T-helper 2 cell treated with Interferon-gamma antibody and Interleukin-4, amounts not matched to agents 5 μg/mL and 100 μg/mL, for 36 hours (primary cell): ENCODE measurements at regions not wholly inside any gene's neighbourhood (a gene's known extent, or its start where the extent isn't known, plus 50 kb on each side); places are given as distances from the start of the nearest gene placed in this dataset.

Experiments used
- DNase-seq: peaks from one replicate; pipeline ENCODE4 v3.0.0; 2021; ENCODE audit warnings: low spot score
- H3K27ac Mint-ChIP-seq: one replicate; pipeline ENCODE4 v1.8.0; 2021; ENCODE audit warnings: mild to moderate bottlenecking, mixed read lengths
- H3K27me3 Mint-ChIP-seq: one replicate; pipeline ENCODE4 v1.8.0; 2021; ENCODE audit warnings: low read depth, mixed read lengths
- H3K36me3 Mint-ChIP-seq: one replicate; pipeline ENCODE4 v1.8.0; 2021; ENCODE audit warnings: low read depth, mixed read lengths
- H3K4me1 Mint-ChIP-seq: one replicate; pipeline ENCODE4 v1.8.0; 2021; ENCODE audit warnings: low read depth, mixed read lengths
- H3K4me3 Mint-ChIP-seq: one replicate; pipeline ENCODE4 v1.8.0; 2022; ENCODE audit warnings: mild to moderate bottlenecking, moderate library complexity, mixed read lengths
- H3K9me3 Mint-ChIP-seq: one replicate; pipeline ENCODE4 v1.8.0; 2021; ENCODE audit warnings: mixed read lengths

GRCh38 chr6:145257704-145258103, 477.6 kb downstream of the EPM2A start:
- DNase-seq = no peak
- Mint-ChIP-seq H3K9me3 (no peaks in the 10 kb centered on the region), H3K36me3 (no peaks in the 10 kb centered on the region), H3K27ac (no peak overlapping the region), H3K4me1 (no peaks in the 10 kb centered on the region), H3K27me3 (no peaks in the 10 kb centered on the region), H3K4me3 (no peak overlapping the region)

- DNase-seq = no peak
- H3K4me3 Mint-ChIP-seq = no peak overlapping the region
- H3K9me3 Mint-ChIP-seq = no peaks in the 10 kb centered on the region
- no peak overlapping the region for H3K27ac Mint-ChIP-seq
- no peaks in the 10 kb centered on the region for H3K27me3 Mint-ChIP-seq
- H3K36me3 Mint-ChIP-seq = no peaks in the 10 kb centered on the region
- no peaks in the 10 kb centered on the region for H3K4me1 Mint-ChIP-seq
Measured at GRCh38 chr6:145258122-145258521, 477.2 kb downstream of the EPM2A start.

- Mint-ChIP-seq H3K27ac (no peak overlapping the region), H3K4me3 (no peak overlapping the region), H3K9me3 (no peaks in the 10 kb centered on the region), H3K27me3 (no peaks in the 10 kb centered on the region), H3K4me1 (no peaks in the 10 kb centered on the region), H3K36me3 (no peaks in the 10 kb centered on the region)
- DNase-seq = no peak
Measured at GRCh38 chr6:145260484-145261175, 474.7 kb downstream of the EPM2A start.

- Mint-ChIP-seq H3K27me3 (no peaks in the 10 kb centered on the region), H3K4me1 (no peaks in the 10 kb centered on the region), H3K9me3 (no peaks in the 10 kb centered on the region), H3K27ac (no peak overlapping the region), H3K4me3 (no peak overlapping the region), H3K36me3 (no peaks in the 10 kb centered on the region)
- DNase-seq = no peak
Measured at GRCh38 chr6:145261758-145262157, 473.6 kb downstream of the EPM2A start.

- Mint-ChIP-seq H3K36me3 (no peaks in the 10 kb centered on the region), H3K9me3 (no peaks in the 10 kb centered on the region), H3K4me1 (no peaks in the 10 kb centered on the region), H3K4me3 (no peak overlapping the region), H3K27ac (no peak overlapping the region), H3K27me3 (no peaks in the 10 kb centered on the region)
- DNase-seq = no peak
Measured at GRCh38 chr6:145262771-145263170, 472.5 kb downstream of the EPM2A start.

- Mint-ChIP-seq H3K4me3 (no peak overlapping the region), H3K27me3 (no peaks in the 10 kb centered on the region), H3K36me3 (no peaks in the 10 kb centered on the region), H3K9me3 (no peaks in the 10 kb centered on the region), H3K4me1 (no peaks in the 10 kb centered on the region), H3K27ac (no peak overlapping the region)
- no peak for DNase-seq
Measured at GRCh38 chr6:145263778-145264211, 471.5 kb downstream of the EPM2A start.

GRCh38 chr6:145266432-145267075, 468.8 kb downstream of the EPM2A start:
- Mint-ChIP-seq H3K4me1 (no peaks in the 10 kb centered on the region), H3K36me3 (no peaks in the 10 kb centered on the region), H3K27ac (no peak overlapping the region), H3K4me3 (no peak overlapping the region), H3K9me3 (no peaks in the 10 kb centered on the region), H3K27me3 (no peaks in the 10 kb centered on the region)
- no peak for DNase-seq

- Mint-ChIP-seq H3K4me1 (no peaks in the 10 kb centered on the region), H3K27ac (no peak overlapping the region), H3K9me3 (no peaks in the 10 kb centered on the region), H3K4me3 (no peak overlapping the region), H3K27me3 (no peaks in the 10 kb centered on the region), H3K36me3 (no peaks in the 10 kb centered on the region)
- DNase-seq = no peak
Measured at GRCh38 chr6:145267076-145267867, 468.0 kb downstream of the EPM2A start.

GRCh38 chr6:145270464-145270863, 464.9 kb downstream of the EPM2A start:
- H3K9me3 Mint-ChIP-seq = no peaks in the 10 kb centered on the region
- H3K36me3 Mint-ChIP-seq = no peaks in the 10 kb centered on the region
- H3K27ac Mint-ChIP-seq = no peak overlapping the region
- H3K4me1 Mint-ChIP-seq = no peaks in the 10 kb centered on the region
- no peak for DNase-seq
- H3K27me3 Mint-ChIP-seq = no peaks in the 10 kb centered on the region
- no peak overlapping the region for H3K4me3 Mint-ChIP-seq

- Mint-ChIP-seq H3K4me1 (no peaks in the 10 kb centered on the region), H3K36me3 (no peaks in the 10 kb centered on the region), H3K9me3 (no peaks in the 10 kb centered on the region), H3K4me3 (no peak overlapping the region), H3K27me3 (no peaks in the 10 kb centered on the region), H3K27ac (no peak overlapping the region)
- DNase-seq = no peak
Measured at GRCh38 chr6:145271040-145271439, 464.3 kb downstream of the EPM2A start.

- H3K36me3 Mint-ChIP-seq = no peaks in the 10 kb centered on the region
- H3K9me3 Mint-ChIP-seq = no peaks in the 10 kb centered on the region
- no peak overlapping the region for H3K27ac Mint-ChIP-seq
- no peaks in the 10 kb centered on the region for H3K4me1 Mint-ChIP-seq
- no peak overlapping the region for H3K4me3 Mint-ChIP-seq
- DNase-seq = no peak
- no peaks in the 10 kb centered on the region for H3K27me3 Mint-ChIP-seq
Measured at GRCh38 chr6:145271577-145271976, 463.7 kb downstream of the EPM2A start.

GRCh38 chr6:145272246-145272645, 463.1 kb downstream of the EPM2A start:
- Mint-ChIP-seq H3K36me3 (no peaks in the 10 kb centered on the region), H3K27me3 (no peaks in the 10 kb centered on the region), H3K27ac (no peak overlapping the region), H3K4me3 (no peak overlapping the region), H3K9me3 (no peaks in the 10 kb centered on the region), H3K4me1 (no peaks in the 10 kb centered on the region)
- no peak for DNase-seq

GRCh38 chr6:145273136-145273535, 462.2 kb downstream of the EPM2A start:
- no peak for DNase-seq
- Mint-ChIP-seq H3K4me1 (no peaks in the 10 kb centered on the region), H3K4me3 (no peak overlapping the region), H3K36me3 (no peaks in the 10 kb centered on the region), H3K27ac (no peak overlapping the region), H3K27me3 (no peaks in the 10 kb centered on the region), H3K9me3 (no peaks in the 10 kb centered on the region)

- no peak overlapping the region for H3K4me3 Mint-ChIP-seq
- no peaks in the 10 kb centered on the region for H3K9me3 Mint-ChIP-seq
- H3K27me3 Mint-ChIP-seq = no peaks in the 10 kb centered on the region
- no peak overlapping the region for H3K27ac Mint-ChIP-seq
- no peaks in the 10 kb centered on the region for H3K4me1 Mint-ChIP-seq
- no peaks in the 10 kb centered on the region for H3K36me3 Mint-ChIP-seq
- DNase-seq = no peak
Measured at GRCh38 chr6:145274083-145274482, 461.2 kb downstream of the EPM2A start.
